ENCODE measurements at regions not wholly inside any gene's neighbourhood (a gene's known extent, or its start where the extent isn't known, plus 50 kb on each side); places are given as distances from the start of the nearest gene placed in this dataset.
"Not testable (repeated sequence)": the region's sequence is repeated elsewhere in the genome, so short reads cannot be mapped to it uniquely, and the experiment has no call there.

- DNase-seq: no peak
Observed at GRCh38 chr3:82496890-82497560, 735.6 kb upstream of the GBE1 start.

- no peak for DNase-seq
Observed at GRCh38 chr3:82495655-82496054, 734.2 kb upstream of the GBE1 start.

GRCh38 chr3:82494977-82495489, 733.6 kb upstream of the GBE1 start:
- no peak for DNase-seq

- no peak for DNase-seq
Observed at GRCh38 chr3:82493858-82494257, 732.4 kb upstream of the GBE1 start.

- DNase-seq: no peak
Observed at GRCh38 chr3:82475306-82475705, 713.9 kb upstream of the GBE1 start.

GRCh38 chr3:82474711-82475110, 713.3 kb upstream of the GBE1 start:
- no peak for DNase-seq

GRCh38 chr3:82473864-82474541, 712.6 kb upstream of the GBE1 start:
- no peak for DNase-seq

- DNase-seq: no peak
Observed at GRCh38 chr3:82467051-82467450, 705.6 kb upstream of the GBE1 start.

GRCh38 chr3:82462977-82463376, 701.5 kb upstream of the GBE1 start:
- DNase-seq: no peak

GRCh38 chr3:82461049-82461889, 699.8 kb upstream of the GBE1 start:
- DNase-seq: no peak

GRCh38 chr3:82448320-82448719, 686.9 kb upstream of the GBE1 start:
- no peak for DNase-seq

- not testable (repeated sequence) for DNase-seq
Observed at GRCh38 chr3:82428821-82429220, 667.4 kb upstream of the GBE1 start.

GRCh38 chr3:82424031-82424339, 662.5 kb upstream of the GBE1 start:
- no peak for DNase-seq

GRCh38 chr3:82423268-82424030, 662.0 kb upstream of the GBE1 start:
- DNase-seq: no peak

- no peak for DNase-seq
Observed at GRCh38 chr3:82416830-82417229, 655.4 kb upstream of the GBE1 start.

- no peak for DNase-seq
Observed at GRCh38 chr3:82416349-82416748, 654.9 kb upstream of the GBE1 start.

- no peak for DNase-seq
Observed at GRCh38 chr3:82413171-82413570, 651.7 kb upstream of the GBE1 start.

GRCh38 chr3:82410366-82410765, 648.9 kb upstream of the GBE1 start:
- DNase-seq: no peak

GRCh38 chr3:82409842-82410241, 648.4 kb upstream of the GBE1 start:
- no peak for DNase-seq

GRCh38 chr3:82392203-82392775, 630.8 kb upstream of the GBE1 start:
- DNase-seq: no peak

- DNase-seq: no peak
Observed at GRCh38 chr3:82390868-82391267, 629.4 kb upstream of the GBE1 start.

- DNase-seq: no peak
Observed at GRCh38 chr3:82386647-82387046, 625.2 kb upstream of the GBE1 start.

- DNase-seq: no peak
Observed at GRCh38 chr3:82384181-82384580, 622.7 kb upstream of the GBE1 start.

All from left hindlimb (tissue), 1 donor.